Hepatocyte (in vitro differentiated cells): ENCODE measurements at regions not wholly inside any gene's neighbourhood (a gene's known extent, or its start where the extent isn't known, plus 50 kb on each side); places are given as distances from the start of the nearest gene placed in this dataset.

Experiments
- DNase-seq: peaks from one replicate; pipeline ENCODE4 v3.0.0-alpha.2; 2016; ENCODE audit warnings: low spot score
- H2AFZ ChIP-seq: fragments of 200-600 bp; sonication (generic); 2 replicates; pipeline ENCODE4 v1.6.0; 2016; ENCODE audit warnings: antibody characterized with exemption, mild to moderate bottlenecking
- H3K27ac ChIP-seq: fragments of 200-600 bp; sonication (generic); 2 replicates; pipeline ENCODE4 v1.5.1; 2016; ENCODE audit warnings: mild to moderate bottlenecking
- H3K27me3 ChIP-seq: fragments of 200-600 bp; sonication (generic); 2 replicates; pipeline ENCODE4 v1.6.1; 2016
- H3K36me3 ChIP-seq: fragments of 200-600 bp; sonication (generic); replicated peaks from 2 replicates; pipeline ENCODE4 v1.5.1; 2016; ENCODE audit warnings: low read depth; ENCODE audit not compliant: insufficient read depth
- H3K4me1 ChIP-seq: fragments of 200-600 bp; sonication (generic); 2 replicates; pipeline ENCODE4 v1.5.1; 2016; ENCODE audit warnings: mild to moderate bottlenecking, moderate library complexity; ENCODE audit not compliant: insufficient read depth
- H3K4me2 ChIP-seq: fragments of 200-600 bp; sonication (generic); 2 replicates; pipeline ENCODE4 v1.6.0; 2016
- H3K4me3 ChIP-seq: fragments of 200-600 bp; sonication (generic); 2 replicates; pipeline ENCODE4 v1.5.1; 2016; ENCODE audit warnings: mild to moderate bottlenecking
- H3K79me2 ChIP-seq: fragments of 200-600 bp; sonication (generic); 2 replicates; pipeline ENCODE4 v1.6.0; 2017; ENCODE audit warnings: mild to moderate bottlenecking
- H3K9me2 ChIP-seq: fragments of 200-600 bp; sonication (generic); replicated peaks from 2 replicates; pipeline ENCODE4 v1.6.0; 2017; ENCODE audit warnings: mild to moderate bottlenecking; ENCODE audit not compliant: insufficient read depth
- H3K9me3 ChIP-seq: fragments of 200-600 bp; sonication (generic); 2 replicates; pipeline ENCODE4 v1.5.1; 2016; ENCODE audit warnings: low read depth, mild to moderate bottlenecking
- H4K20me1 ChIP-seq: fragments of 200-600 bp; sonication (generic); 2 replicates; pipeline ENCODE4 v1.6.0; 2016; ENCODE audit warnings: mild to moderate bottlenecking; ENCODE audit not compliant: insufficient read depth, poor library complexity, severe bottlenecking
- CTCF ChIP-seq: fragments of 200-600 bp; sonication (generic); IDR thresholded peaks from 2 replicates; pipeline ENCODE4 v1.5.1; 2016; ENCODE audit warnings: antibody characterized with exemption, mild to moderate bottlenecking; ENCODE audit not compliant: poor library complexity
- EZH2 ChIP-seq: fragments of 200-600 bp; sonication (generic); IDR thresholded peaks from 2 replicates; pipeline ENCODE4 v1.6.1; 2016; ENCODE audit warnings: antibody characterized with exemption, mild to moderate bottlenecking, borderline replicate concordance
- EZH2phosphoT487 ChIP-seq: fragments of 200-600 bp; sonication (generic); IDR thresholded peaks from one replicate; pipeline ENCODE4 v1.6.1; 2018; ENCODE audit warnings: antibody characterized with exemption, mild to moderate bottlenecking, low read depth, moderate library complexity; ENCODE audit not compliant: unreplicated experiment, severe bottlenecking
- WGBS: methylation state at CpG from one replicate; pipeline ENCODE4 v1.1.6; 2016; ENCODE audit warnings: low lambda C conversion rate; ENCODE audit errors: missing lambda C conversion rate; 5-methylcytosine and 5-hydroxymethylcytosine counted together

DNA sequence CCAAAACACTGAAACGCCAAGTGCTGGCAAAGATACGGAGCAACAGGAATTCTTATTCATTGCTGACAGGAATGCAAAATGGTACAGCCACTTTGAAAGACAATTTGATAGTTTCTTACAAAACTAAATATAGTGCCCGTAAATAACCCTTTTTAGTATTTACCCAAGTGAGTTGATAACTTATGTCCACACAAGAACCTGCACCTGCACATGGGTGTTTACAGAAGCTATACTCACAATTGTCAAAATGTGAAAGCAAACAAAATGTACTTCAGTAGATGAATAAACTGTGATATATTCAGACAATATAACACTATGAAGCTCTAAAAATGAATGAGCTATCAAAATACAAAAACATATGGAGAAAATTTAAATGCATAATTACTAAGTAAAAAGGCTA lies 86.6 kb downstream of the ATXN7L3B start:
- DNase-seq, result no peak
- WGBS, result 60% methylated on average over 3 of the region's 3 CpGs
- no peak overlapping the region for H3K4me3 ChIP-seq
- TF ChIP-seq EZH2 (no peak), CTCF (no peak), EZH2phosphoT487 (no peak)
- H2AFZ ChIP-seq, result no peak overlapping the region
- H3K79me2 ChIP-seq, result no peaks in the 10 kb centered on the region
- H3K36me3 ChIP-seq, result no peaks in the 10 kb centered on the region
- no peak overlapping the region for H3K4me2 ChIP-seq
- no peaks in the 10 kb centered on the region for H3K4me1 ChIP-seq
- H3K27me3 ChIP-seq, result no peaks in the 10 kb centered on the region
- no peaks in the 10 kb centered on the region for H3K9me2 ChIP-seq
- no peak overlapping the region for H3K27ac ChIP-seq
- no peaks in the 10 kb centered on the region for H4K20me1 ChIP-seq
- no peaks in the 10 kb centered on the region for H3K9me3 ChIP-seq

GRCh38 chr12:74626397-74626796 lies 88.8 kb downstream of the ATXN7L3B start:
- Histone ChIP-seq H2AFZ (no peak overlapping the region), H3K4me3 (no peak overlapping the region), H3K27ac (no peak overlapping the region), H3K79me2 (no peaks in the 10 kb centered on the region), H3K9me2 (no peaks in the 10 kb centered on the region), H3K27me3 (no peaks in the 10 kb centered on the region), H3K4me2 (no peak overlapping the region), H3K4me1 (no peaks in the 10 kb centered on the region), H3K9me3 (no peaks in the 10 kb centered on the region), H3K36me3 (no peaks in the 10 kb centered on the region), H4K20me1 (no peaks in the 10 kb centered on the region)
- DNase-seq, result no peak
- no peak for TF ChIP-seq EZH2phosphoT487
- TF ChIP-seq CTCF, result no peak

- Histone ChIP-seq H3K79me2 (no peaks in the 10 kb centered on the region), H3K4me2 (no peak overlapping the region), H4K20me1 (no peaks in the 10 kb centered on the region), H2AFZ (no peak overlapping the region), H3K4me1 (no peaks in the 10 kb centered on the region), H3K36me3 (no peaks in the 10 kb centered on the region), H3K9me2 (no peaks in the 10 kb centered on the region), H3K4me3 (no peak overlapping the region), H3K9me3 (no peaks in the 10 kb centered on the region), H3K27me3 (no peaks in the 10 kb centered on the region), H3K27ac (no peak overlapping the region)
- no peak for DNase-seq
- TF ChIP-seq CTCF, result no peak
- TF ChIP-seq EZH2, result no peak
- TF ChIP-seq EZH2phosphoT487, result no peak
- 91% methylated on average over 2 of the region's 2 CpGs for WGBS
These were observed 103.6 kb downstream of the ATXN7L3B start for GRCh38 chr12:74641262-74641661.

- Histone ChIP-seq H3K4me2 (no peak overlapping the region), H3K79me2 (no peaks in the 10 kb centered on the region), H2AFZ (no peak overlapping the region), H3K27me3 (no peaks in the 10 kb centered on the region), H3K9me3 (no peaks in the 10 kb centered on the region), H3K4me1 (no peaks in the 10 kb centered on the region), H3K4me3 (no peak overlapping the region), H4K20me1 (no peaks in the 10 kb centered on the region), H3K9me2 (no peaks in the 10 kb centered on the region), H3K27ac (no peak overlapping the region), H3K36me3 (no peaks in the 10 kb centered on the region)
- no peak for DNase-seq
- WGBS, result 84% methylated on average over 2 of the region's 2 CpGs
- no peak for TF ChIP-seq CTCF
- no peak for TF ChIP-seq EZH2phosphoT487
- TF ChIP-seq EZH2, result no peak
These were observed 104.1 kb downstream of the ATXN7L3B start for GRCh38 chr12:74641694-74642093.
